ENCODE measurements at regions not wholly inside any gene's neighbourhood (a gene's known extent, or its start where the extent isn't known, plus 50 kb on each side); places are given as distances from the start of the nearest gene placed in this dataset.
"Not testable (repeated sequence)": the region's sequence is repeated elsewhere in the genome, so short reads cannot be mapped to it uniquely, and the experiment has no call there.

- no peak for TF ChIP-seq CTCF (conservative IDR thresholded peaks at IDR 0.05; ENCODE audit: low read depth, low read length)
- no peak overlapping the region for H3K4me3 ChIP-seq (ENCODE audit: low read depth, low read length)
- DNase-seq (ENCODE audit: low read depth) = peak; percentile 6
Observed at GRCh38 chr1:143652744-143653428, 318.9 kb downstream of the FAM72C start.

GRCh38 chr1:143652187-143652586 lies 319.6 kb downstream of the FAM72C start:
- DNase-seq (ENCODE audit: low read depth) = no peak
- no peak for TF ChIP-seq CTCF (conservative IDR thresholded peaks at IDR 0.05; ENCODE audit: low read depth, low read length)
- H3K4me3 ChIP-seq (ENCODE audit: low read depth, low read length) = no peak overlapping the region

- no peak for DNase-seq (ENCODE audit: low read depth)
- no peak overlapping the region for H3K4me3 ChIP-seq (ENCODE audit: low read depth, low read length)
- TF ChIP-seq CTCF (conservative IDR thresholded peaks at IDR 0.05; ENCODE audit: low read depth, low read length) = no peak
Observed at GRCh38 chr1:143651350-143651992, 320.3 kb downstream of the FAM72C start.

GRCh38 chr1:143644035-143644434 lies 327.8 kb downstream of the FAM72C start:
- H3K4me3 ChIP-seq (ENCODE audit: low read depth, low read length); DNase-seq (ENCODE audit: low read depth): not testable (repeated sequence)

- no peak for DNase-seq (ENCODE audit: low read depth)
- no peak overlapping the region for H3K4me3 ChIP-seq (ENCODE audit: low read depth, low read length)
- TF ChIP-seq CTCF (conservative IDR thresholded peaks at IDR 0.05; ENCODE audit: low read depth, low read length) = no peak
Observed at GRCh38 chr1:143643148-143643885, 328.5 kb downstream of the FAM72C start.

- TF ChIP-seq CTCF (conservative IDR thresholded peaks at IDR 0.05; ENCODE audit: low read depth, low read length) = no peak
- H3K4me3 ChIP-seq (ENCODE audit: low read depth, low read length) = no peak overlapping the region
- DNase-seq (ENCODE audit: low read depth) = no peak
Observed at GRCh38 chr1:143625886-143626285, 345.9 kb downstream of the FAM72C start.

GRCh38 chr1:143619851-143620250 lies 351.9 kb downstream of the FAM72C start:
- H3K4me3 ChIP-seq (ENCODE audit: low read depth, low read length) = no peak overlapping the region
- no peak for DNase-seq (ENCODE audit: low read depth)
- no peak for TF ChIP-seq CTCF (conservative IDR thresholded peaks at IDR 0.05; ENCODE audit: low read depth, low read length)
